HG02943 (cell line): ENCODE measurements at regions not wholly inside any gene's neighbourhood (a gene's known extent, or its start where the extent isn't known, plus 50 kb on each side); places are given as distances from the start of the nearest gene placed in this dataset.

ENCODE experiments used
- ATAC-seq: cut with Tn5 transposase; IDR thresholded peaks from one replicate; pipeline ENCODE4 v1.9.1; 2021; ENCODE audit warnings: mild to moderate bottlenecking, low read depth, moderate library complexity; ENCODE audit not compliant: unreplicated experiment

- no peak for ATAC-seq
Measured at GRCh38 chr4:4607336-4608213, 65.7 kb upstream of the STX18 start.

- no peak for ATAC-seq
Measured at GRCh38 chr4:4606321-4606720, 64.5 kb upstream of the STX18 start.

GRCh38 chr4:4605849-4606248 lies 64.0 kb upstream of the STX18 start:
- no peak for ATAC-seq

GRCh38 chr4:4603592-4603991 lies 61.7 kb upstream of the STX18 start:
- ATAC-seq = no peak

- ATAC-seq = no peak
Measured at GRCh38 chr4:4603067-4603466, 61.2 kb upstream of the STX18 start.

GRCh38 chr4:4602468-4602867 lies 60.6 kb upstream of the STX18 start:
- no peak for ATAC-seq

GRCh38 chr4:4601803-4602369 lies 60.0 kb upstream of the STX18 start:
- ATAC-seq = no peak

- ATAC-seq = no peak
Measured at GRCh38 chr4:4599481-4600275, 57.8 kb upstream of the STX18 start.

GRCh38 chr4:4598851-4599411 lies 57.1 kb upstream of the STX18 start:
- no peak for ATAC-seq

GRCh38 chr4:4596720-4597119 lies 54.9 kb upstream of the STX18 start:
- no peak for ATAC-seq

- no peak for ATAC-seq
Measured at GRCh38 chr4:4595252-4595651, 53.4 kb upstream of the STX18 start.

- no peak for ATAC-seq
Measured at GRCh38 chr4:4594285-4594920, 52.6 kb upstream of the STX18 start.

GRCh38 chr4:4593596-4594284 lies 51.9 kb upstream of the STX18 start:
- ATAC-seq = no peak

GRCh38 chr4:4592414-4592813 lies 50.6 kb upstream of the STX18 start:
- ATAC-seq = no peak
